HG03460 (cell line): ENCODE measurements at regions not wholly inside any gene's neighbourhood (a gene's known extent, or its start where the extent isn't known, plus 50 kb on each side); places are given as distances from the start of the nearest gene placed in this dataset.
A peak's percentile ranks its signal among the peaks of the same experiment; 100 is the strongest.

Experiments used
- ATAC-seq: cut with Tn5 transposase; IDR thresholded peaks from one replicate; pipeline ENCODE4 v1.9.1; 2021; ENCODE audit not compliant: unreplicated experiment

DNA sequence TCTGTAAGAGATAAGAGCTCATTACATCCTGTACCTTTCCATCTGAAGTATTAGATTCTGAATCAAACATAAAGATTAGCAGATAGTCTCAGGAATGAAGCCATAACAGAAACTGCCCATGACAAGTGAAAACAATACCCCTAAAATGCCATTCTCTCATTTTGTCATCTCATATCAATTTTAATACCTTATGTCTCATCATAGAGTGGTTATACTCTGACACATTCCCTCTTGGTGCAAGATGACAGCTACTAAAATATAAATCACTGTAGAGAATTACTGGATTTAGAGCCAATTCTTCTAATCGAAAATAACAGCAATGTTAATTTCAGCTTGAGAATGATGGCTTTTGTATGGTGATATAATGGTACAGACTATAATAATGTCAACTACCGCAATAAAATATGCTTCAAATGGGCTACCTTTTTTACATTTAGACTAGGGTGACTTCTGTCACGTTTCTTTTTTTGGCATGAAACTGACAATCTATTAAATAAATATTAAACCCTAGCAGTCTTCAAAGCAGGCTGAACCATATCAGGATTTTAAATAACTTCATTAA is 125.1 kb upstream of the ITGA4 start:
- ATAC-seq, result no peak

DNA sequence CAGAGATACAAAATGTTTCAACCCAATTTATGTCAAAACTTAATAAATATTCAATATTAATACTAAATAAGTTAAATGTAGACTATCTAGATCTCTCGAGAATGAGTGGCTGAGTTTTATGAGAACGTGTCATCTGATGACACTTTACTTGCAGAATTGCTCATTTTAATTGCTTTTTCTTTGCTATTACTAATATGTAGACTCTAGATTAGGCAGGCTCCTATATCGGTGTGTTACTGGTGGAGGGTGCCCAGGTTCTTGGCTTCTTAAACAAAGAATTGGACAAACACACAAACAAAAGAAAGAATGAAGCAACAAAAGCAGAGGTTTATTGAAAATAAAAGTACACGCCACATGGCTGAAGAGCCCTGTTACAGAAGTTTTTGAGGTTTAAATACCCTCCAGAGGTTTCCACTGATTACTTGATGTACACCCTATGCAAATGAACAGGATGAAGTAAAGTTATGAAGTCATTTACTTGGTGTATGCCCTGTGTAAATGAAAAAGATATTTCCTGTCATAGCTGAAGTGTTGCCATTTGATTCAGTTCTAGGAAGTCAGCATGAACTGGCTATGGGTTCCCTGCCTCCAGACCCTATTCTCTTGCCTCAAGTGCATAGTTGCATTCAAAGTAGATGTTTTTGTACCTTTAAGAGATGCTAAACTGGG is 122.9 kb upstream of the ITGA4 start:
- no peak for ATAC-seq

DNA sequence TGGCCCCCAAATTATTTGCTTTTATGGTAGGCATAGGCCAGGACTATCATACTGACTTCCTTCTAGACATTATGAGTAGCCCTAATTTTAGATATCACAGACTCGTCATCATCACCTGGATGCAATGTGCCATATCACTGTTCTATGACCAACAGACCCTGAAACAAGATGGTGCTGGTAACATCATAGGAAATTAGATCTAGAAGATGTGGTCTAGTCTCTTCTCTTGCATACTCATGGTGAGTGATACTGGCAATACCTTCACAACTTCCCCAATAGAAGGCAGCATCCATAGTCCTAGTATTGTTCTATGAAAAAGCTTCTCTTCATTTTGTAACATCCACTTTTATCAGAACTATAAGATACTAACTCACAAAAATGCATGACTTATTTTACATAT is 116.3 kb upstream of the ITGA4 start:
- no peak for ATAC-seq

DNA sequence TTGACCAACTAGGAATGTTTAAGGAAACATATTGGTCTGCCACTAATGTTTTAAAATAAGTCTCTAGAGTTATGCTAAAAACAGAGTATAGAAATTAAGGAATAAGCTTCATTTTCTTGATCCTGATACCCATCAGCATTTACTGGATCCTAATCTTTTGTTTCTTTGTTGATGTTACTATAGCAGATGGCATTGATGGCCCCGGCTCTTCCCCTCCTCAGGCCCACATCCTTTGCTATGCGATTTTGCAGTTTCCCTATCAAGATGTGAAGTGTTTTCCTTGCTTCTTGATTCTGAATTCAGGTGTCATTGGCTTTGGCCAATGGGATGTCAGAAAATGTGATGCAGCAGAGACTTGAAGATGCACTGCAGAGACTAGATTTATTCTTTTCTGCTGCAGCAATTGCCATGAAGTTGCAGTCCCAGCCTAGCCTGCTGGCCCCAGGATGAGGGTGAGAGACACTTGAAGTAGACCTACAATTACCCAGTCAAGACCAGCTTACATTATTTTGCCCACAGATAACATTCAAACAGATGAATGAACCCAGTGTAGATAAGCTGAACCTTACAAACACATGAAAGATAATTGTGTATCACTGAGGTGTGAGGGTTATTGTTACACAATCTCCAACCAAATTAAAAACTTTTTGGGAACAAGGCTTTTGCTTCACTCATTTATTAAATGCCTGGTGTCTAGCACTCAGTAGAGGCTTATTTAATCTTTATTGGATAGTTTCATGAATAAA is 115.2 kb upstream of the ITGA4 start:
- no peak for ATAC-seq

DNA sequence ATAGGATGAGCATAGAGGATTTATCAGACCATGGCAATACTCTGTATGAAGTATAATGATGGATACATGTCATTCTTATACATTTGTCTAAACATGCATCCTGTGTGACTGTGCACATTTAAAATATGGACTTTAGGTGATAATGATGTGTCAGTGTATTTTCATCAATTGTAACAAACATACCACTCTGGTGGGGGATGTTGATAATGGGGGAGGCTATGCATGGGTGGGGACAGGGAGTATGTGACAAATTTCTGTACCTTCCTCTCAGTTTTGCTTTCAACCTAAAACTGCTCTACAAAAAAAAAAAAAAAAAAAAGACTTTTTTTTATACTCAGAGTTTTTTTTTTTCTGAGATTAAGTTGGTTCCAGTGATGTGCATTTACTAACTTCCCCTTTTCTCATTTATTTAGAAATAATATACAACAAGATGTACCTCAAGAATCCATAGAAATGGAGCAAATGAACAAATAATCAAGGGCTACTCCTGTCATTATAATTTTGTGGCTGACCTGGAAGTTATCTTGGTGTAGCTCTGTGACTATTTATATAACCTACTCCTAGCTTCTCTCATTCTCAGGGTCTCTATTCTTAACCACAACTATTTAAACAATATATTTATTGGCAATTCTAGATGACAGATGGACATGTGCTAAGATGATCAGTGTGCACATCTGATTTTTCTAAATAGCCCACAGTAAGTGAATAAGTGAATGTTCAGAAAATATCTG is 108.9 kb upstream of the ITGA4 start:
- ATAC-seq, result peak; percentile 84

DNA sequence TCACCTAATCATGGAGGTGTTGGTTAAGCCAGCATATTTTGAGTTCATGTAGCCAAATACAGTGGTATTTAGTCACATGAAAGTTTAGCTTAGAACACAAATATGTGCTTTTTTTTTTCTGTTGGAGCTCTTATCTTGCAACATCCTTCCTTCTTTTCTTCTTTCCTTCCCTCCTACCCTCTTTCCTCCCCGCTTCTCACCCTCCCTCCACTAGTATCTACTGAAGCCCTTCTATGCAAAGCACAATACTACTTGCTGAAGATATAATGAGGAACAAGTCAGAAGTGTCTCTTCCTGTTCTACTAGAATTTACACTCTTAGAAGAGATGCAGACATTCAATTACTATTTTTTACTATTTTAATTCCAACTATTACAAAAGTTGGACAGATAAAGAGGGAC is 105.0 kb upstream of the ITGA4 start:
- ATAC-seq, result no peak

DNA sequence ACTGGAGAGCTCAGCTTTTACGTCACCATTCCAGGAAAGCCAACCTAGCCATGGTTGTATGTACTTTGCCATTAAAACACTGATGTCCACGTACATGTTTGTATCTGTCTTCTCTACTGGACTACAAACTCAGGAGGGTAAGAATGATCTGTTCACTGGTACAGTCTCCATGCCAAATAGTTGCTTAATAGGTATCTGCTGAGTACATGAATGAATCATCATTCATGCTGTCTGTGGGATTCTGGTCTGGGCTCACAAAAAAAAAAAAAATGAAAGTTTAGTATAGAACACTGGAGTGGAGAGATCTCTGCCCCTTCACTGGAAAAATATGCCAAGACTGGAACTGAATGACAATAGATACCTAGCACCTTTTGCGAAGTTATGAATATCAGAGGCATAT is 102.6 kb upstream of the ITGA4 start:
- ATAC-seq, result no peak

DNA sequence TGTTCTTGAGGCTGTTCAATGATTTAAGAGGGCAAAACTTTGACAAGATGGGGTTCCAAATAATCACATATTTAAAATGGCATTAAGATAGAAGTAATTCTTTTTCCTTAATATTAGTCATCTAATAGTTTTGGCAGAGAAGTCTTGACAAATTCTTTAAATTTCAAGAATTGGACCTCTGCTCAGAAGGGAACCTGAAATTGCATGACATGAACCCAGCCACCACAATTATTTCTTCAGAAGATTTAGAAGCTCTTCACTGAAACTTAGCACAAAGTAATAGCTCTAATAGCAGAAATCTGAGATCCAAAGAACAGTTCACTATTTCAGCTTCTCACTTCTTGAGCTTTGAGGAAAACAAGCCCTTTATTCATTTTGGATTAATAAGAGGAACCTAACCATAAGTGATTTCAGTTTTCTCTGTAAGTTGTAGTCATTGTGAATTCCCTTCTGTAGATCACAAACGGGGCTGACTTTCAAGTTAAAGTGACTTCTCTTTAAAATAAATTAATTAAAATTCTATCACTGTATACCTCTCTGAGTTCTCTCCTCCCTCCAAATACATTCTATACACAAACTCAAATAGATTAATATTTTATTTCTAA is 100.6 kb upstream of the ITGA4 start:
- no peak for ATAC-seq

DNA sequence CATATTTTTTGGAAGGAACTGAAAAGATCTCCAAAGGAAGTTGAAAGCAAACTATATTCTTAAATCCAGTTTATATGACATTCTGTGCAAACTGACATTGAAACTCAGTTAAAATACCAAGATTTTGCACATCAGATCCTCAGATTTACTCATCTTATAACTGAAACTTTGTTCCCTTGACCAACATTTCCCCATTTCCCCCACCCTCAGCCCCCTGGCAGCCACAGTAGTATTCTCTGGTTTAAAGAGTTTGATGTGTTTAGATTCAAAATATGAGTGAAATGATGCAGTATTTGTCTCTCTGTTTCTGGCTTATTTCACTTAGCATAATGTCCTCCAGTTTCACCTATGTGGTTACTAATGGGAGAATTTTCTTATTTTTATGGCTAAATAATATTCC is 99.2 kb upstream of the ITGA4 start:
- no peak for ATAC-seq

DNA sequence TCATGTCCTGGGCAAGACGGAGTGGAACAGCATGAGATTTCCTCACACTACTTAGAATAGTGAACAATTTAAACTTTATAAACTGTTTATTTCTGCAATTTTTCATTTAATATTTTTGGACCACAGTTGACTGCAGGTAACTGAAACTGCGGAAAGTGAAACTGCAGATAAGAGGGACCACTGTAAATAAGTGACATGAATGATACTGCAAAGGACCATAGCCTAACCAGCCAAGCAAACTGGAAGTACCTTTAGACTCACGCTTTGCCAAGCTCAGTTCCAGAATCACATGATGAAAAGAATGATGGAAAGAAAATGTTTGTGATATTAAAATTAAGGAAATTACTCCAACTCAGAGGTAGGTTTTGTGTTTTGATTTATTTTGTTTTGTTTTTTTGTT is 94.6 kb upstream of the ITGA4 start:
- no peak for ATAC-seq

DNA sequence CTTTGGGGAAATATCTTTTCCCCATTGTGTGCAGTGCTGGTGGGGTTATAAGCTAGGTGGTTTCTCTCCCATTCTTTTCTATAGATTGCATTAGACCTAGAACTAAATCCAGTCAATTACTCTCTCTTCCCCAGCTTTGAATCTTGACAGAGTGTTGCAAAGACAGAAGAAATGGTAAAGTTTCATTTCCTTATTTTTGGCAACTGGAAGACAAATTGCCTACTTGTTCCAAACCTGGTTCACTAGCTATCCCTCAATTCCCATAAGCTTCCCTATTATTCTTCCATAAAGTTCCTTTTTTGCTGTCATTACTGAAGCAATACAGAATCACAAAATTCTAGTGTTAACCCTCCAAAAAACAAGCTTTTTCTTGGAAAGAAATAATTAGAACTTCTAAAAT is 94.0 kb upstream of the ITGA4 start:
- ATAC-seq, result no peak

DNA sequence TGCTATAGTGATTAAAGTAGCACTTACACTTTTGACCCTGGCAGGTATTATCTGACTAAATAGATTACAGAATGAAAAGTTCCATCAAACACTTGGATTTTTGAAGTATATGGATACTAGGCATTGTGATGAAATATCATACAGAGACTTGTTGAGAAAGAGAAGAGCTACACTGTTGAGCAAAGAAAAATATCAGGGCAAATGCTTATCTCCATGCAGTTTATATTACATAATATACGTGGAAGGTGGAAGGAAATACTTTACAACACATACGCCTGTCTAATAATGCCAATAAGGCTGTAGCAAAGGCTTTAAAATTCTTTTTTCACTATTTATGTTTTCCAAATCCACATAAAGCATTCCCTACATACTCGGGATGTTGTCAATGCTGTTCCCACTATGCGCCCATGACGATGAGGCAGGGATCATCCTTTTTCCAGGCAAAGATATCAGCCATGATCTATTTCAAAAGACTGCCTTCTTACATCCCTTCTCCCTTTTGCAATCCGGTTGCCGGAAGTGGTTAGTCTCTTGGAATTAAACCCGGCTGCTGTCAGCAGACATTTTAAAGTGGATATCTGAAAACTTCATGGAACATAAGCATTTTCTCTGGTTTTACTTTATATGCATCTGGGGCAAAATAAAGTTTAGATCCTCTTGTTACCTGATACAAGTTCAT is 92.6 kb upstream of the ITGA4 start:
- no peak for ATAC-seq

DNA sequence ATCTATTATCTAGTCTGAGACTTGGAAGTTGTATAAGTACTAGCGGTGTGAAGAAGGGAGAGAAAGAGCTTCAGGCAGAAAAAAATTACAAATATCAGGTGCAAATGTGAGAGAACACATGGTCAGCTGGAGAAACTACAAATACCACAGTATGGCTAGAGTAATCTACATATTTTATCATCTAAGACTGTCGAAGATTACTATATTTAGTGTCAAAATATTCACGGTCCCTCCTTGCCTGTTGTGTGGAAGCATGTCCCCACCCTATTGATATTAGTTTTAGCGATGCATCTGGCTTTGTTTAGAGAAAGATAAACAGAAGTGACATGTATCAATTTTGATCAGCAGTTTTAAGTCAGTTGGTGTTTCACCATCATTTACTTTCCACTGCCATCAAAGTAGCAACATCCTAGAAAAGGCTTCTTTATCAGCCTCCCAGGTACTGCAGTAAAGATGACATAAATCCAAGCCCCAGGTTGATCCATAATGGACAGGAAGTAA is 90.5 kb upstream of the ITGA4 start:
- ATAC-seq, result no peak

DNA sequence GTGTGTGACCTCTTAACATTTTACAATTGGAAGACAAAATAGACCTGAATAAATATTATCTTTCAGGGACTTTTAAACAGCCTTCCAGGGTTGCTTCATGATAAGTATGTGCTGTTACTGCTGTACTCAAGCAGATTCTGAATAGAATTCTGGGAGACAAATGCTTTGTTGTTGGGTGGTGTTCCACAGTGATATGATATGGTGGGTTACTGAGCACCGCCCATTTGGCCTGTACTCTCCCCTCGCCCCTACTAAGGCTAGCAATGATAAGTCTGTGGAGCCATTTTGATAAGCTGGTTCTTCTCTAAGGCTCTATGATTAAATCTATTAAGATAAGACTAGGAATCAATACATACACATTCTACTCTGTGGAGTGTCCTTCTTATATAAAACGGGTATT is 89.8 kb upstream of the ITGA4 start:
- ATAC-seq, result no peak

DNA sequence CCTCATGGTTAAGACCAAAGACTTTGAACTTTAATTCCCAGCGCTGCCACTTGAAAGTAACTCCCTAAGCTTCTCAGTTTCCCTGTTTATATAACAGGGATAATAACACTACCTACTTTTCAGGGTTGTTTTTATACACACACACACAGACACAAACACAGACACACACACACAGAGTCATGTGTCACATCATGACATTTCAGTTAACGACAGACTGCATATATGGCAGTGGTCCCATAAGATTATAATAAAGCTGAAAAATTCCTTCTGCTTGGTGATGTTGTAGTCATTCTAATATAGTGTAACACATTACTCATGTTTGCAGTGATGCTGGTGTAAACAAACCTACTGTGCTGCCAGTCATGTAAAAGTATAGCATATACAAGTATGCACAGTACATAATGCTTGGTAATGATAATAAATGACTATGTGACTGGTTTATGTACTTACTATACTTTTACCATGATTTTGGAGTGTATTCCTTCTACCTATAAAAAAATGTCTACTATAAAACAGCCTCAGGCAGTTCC is 89.2 kb upstream of the ITGA4 start:
- ATAC-seq, result no peak

DNA sequence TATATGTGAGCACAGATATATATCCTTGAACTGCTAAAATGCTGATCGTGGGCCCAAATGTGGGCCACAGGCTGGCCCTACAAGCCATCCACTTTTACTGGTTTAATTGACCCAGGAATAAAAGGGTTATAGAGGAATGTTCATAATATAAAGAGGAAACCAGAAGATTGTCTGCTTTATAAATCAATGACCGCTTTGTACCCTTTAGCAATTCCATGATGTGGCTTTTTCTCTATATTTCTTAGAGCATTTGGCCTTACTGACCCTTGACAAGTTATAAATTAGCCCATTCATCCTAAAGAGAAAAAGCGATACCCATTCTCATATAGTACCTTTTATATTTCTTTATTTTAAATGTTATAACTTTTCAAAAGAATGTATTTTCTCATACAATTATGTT is 87.1 kb upstream of the ITGA4 start:
- ATAC-seq, result no peak

DNA sequence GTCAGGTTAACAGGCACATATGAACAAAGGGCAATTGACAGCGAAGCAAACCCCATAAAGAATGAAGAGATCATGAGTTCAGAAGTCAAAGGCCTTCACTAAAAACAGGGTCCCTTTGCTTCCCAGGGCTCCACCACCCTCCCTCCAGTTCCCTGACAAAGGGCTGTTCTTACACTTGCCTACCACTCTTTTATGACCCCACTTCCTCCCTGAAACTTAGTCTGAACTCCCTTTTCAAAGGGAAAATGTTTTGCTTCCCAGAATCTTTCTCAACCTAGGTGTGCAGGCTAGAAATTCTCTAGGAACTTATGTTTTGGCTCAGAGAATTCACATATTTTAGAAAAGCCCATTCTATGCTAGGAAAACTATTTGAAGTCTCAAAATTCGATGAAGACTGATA is 86.0 kb upstream of the ITGA4 start:
- no peak for ATAC-seq

DNA sequence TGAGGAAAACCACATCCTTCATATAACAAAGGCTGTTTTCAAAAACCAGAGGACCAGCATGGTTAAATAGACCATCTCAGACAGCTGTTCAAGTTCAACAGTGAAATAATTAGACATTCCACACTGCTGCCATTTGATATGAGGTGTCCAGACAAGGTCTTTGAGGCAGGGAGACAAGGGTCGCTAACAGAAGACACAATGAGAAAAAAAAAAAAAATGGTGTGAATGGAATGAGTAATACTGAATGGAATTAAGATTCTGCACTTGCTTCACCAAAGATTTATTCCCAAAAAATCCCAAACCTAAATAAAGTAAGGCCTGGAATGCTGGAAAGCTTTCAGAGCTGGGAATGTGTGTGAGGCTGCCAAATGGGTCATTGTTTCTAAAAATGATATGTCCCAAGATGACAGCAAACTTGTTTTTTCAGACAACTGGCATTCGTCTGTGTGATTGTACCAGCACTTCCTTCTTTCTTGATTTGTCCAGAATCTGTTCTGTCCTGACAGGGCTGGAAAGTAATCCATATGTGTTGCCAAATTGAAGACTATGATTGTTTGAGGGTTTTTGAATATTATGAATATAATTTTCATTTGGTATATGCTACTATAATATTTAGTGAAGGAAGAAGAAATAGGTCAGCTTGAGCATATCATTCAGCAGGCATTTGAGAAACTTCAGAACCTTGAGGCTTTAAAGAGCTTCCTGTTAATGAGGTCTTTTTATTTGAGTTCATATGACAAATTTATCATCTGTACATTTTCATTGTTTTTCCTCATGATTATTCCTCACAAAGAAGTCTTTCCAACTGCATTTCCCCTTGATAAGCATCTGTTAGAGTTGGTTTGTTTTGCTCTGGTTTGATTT is 85.2 kb upstream of the ITGA4 start:
- no peak for ATAC-seq

DNA sequence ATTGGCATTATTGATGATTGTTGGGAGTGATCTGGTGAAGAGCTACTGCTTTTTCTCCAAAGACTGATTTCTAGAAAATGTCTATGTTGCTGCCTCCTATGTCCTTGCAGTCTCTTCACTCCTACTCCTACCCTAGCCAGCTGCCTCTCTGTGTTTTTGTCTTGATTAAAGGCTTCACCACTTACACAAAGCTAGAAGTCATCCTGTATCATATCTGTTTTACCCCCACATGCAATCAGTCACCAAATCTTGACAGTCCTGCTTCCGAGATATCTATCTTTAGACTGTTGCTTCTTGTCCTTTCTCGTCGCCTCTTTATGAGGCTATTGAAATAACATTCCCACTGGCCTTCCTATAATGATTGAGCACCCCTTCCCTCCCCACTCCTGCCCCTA is 84.5 kb upstream of the ITGA4 start:
- ATAC-seq, result no peak
